ENCODE measurements at regions not wholly inside any gene's neighbourhood (a gene's known extent, or its start where the extent isn't known, plus 50 kb on each side); places are given as distances from the start of the nearest gene placed in this dataset.

DNA sequence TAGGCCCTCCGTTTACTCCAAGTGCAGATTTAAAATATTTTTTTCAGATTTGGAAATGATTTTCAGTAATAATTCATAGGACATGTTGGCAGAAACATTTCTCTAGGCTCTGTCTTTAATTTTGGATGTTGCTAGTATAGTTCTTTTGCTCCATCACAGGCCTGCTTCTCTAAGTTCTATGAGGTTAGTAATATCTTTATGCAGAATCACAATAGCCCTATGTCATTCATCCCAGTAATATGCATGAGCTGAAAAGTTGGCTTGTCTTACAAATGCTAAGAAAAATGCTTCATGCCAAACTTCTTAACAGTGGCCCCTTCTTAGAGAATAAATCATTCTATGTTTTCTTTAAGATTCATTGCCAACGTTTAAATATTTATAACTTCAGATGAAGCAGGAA, 148.3 kb upstream of the TLL1 start:
- TF ChIP-seq, protein P1, sequence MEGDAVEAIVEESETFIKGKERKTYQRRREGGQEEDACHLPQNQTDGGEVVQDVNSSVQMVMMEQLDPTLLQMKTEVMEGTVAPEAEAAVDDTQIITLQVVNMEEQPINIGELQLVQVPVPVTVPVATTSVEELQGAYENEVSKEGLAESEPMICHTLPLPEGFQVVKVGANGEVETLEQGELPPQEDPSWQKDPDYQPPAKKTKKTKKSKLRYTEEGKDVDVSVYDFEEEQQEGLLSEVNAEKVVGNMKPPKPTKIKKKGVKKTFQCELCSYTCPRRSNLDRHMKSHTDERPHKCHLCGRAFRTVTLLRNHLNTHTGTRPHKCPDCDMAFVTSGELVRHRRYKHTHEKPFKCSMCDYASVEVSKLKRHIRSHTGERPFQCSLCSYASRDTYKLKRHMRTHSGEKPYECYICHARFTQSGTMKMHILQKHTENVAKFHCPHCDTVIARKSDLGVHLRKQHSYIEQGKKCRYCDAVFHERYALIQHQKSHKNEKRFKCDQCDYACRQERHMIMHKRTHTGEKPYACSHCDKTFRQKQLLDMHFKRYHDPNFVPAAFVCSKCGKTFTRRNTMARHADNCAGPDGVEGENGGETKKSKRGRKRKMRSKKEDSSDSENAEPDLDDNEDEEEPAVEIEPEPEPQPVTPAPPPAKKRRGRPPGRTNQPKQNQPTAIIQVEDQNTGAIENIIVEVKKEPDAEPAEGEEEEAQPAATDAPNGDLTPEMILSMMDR (IDR thresholded peaks at IDR 0.05; ENCODE audit: low read depth, low read length, missing input control): no peak
- TF ChIP-seq HNF4G (IDR thresholded peaks at IDR 0.05) (no peak), YY1 (IDR thresholded peaks at IDR 0.05) (no peak), RAD21 (IDR thresholded peaks at IDR 0.05) (no peak), JUND (IDR thresholded peaks at IDR 0.05) (no peak), HNF4A (conservative IDR thresholded peaks at IDR 0.05) (no peak), TAF1 (conservative IDR thresholded peaks at IDR 0.05) (no peak), FOXA1 (IDR thresholded peaks at IDR 0.05) (no peak)
- TF ChIP-seq, protein P2, sequence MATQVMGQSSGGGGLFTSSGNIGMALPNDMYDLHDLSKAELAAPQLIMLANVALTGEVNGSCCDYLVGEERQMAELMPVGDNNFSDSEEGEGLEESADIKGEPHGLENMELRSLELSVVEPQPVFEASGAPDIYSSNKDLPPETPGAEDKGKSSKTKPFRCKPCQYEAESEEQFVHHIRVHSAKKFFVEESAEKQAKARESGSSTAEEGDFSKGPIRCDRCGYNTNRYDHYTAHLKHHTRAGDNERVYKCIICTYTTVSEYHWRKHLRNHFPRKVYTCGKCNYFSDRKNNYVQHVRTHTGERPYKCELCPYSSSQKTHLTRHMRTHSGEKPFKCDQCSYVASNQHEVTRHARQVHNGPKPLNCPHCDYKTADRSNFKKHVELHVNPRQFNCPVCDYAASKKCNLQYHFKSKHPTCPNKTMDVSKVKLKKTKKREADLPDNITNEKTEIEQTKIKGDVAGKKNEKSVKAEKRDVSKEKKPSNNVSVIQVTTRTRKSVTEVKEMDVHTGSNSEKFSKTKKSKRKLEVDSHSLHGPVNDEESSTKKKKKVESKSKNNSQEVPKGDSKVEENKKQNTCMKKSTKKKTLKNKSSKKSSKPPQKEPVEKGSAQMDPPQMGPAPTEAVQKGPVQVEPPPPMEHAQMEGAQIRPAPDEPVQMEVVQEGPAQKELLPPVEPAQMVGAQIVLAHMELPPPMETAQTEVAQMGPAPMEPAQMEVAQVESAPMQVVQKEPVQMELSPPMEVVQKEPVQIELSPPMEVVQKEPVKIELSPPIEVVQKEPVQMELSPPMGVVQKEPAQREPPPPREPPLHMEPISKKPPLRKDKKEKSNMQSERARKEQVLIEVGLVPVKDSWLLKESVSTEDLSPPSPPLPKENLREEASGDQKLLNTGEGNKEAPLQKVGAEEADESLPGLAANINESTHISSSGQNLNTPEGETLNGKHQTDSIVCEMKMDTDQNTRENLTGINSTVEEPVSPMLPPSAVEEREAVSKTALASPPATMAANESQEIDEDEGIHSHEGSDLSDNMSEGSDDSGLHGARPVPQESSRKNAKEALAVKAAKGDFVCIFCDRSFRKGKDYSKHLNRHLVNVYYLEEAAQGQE (IDR thresholded peaks at IDR 0.05): no peak
- TF ChIP-seq, protein P3, sequence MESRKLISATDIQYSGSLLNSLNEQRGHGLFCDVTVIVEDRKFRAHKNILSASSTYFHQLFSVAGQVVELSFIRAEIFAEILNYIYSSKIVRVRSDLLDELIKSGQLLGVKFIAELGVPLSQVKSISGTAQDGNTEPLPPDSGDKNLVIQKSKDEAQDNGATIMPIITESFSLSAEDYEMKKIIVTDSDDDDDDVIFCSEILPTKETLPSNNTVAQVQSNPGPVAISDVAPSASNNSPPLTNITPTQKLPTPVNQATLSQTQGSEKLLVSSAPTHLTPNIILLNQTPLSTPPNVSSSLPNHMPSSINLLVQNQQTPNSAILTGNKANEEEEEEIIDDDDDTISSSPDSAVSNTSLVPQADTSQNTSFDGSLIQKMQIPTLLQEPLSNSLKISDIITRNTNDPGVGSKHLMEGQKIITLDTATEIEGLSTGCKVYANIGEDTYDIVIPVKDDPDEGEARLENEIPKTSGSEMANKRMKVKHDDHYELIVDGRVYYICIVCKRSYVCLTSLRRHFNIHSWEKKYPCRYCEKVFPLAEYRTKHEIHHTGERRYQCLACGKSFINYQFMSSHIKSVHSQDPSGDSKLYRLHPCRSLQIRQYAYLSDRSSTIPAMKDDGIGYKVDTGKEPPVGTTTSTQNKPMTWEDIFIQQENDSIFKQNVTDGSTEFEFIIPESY (IDR thresholded peaks at IDR 0.05): no peak
- TF ChIP-seq, protein P4, sequence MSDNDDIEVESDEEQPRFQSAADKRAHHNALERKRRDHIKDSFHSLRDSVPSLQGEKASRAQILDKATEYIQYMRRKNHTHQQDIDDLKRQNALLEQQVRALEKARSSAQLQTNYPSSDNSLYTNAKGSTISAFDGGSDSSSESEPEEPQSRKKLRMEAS (IDR thresholded peaks at IDR 0.05): no peak
- TF ChIP-seq, protein P5, sequence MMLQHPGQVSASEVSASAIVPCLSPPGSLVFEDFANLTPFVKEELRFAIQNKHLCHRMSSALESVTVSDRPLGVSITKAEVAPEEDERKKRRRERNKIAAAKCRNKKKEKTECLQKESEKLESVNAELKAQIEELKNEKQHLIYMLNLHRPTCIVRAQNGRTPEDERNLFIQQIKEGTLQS (IDR thresholded peaks at IDR 0.05): no peak
